ENCODE measurements at regions not wholly inside any gene's neighbourhood (a gene's known extent, or its start where the extent isn't known, plus 50 kb on each side); places are given as distances from the start of the nearest gene placed in this dataset.

GRCh38 chr7:142377567-142377966 is 119.7 kb upstream of the PRSS58 start:
- DNase-seq (ENCODE audit: low read depth): no peak

- no peak for DNase-seq (ENCODE audit: low read depth)
Observed at GRCh38 chr7:142376356-142376997, 118.6 kb upstream of the PRSS58 start.

GRCh38 chr7:142375710-142376313 is 118.0 kb upstream of the PRSS58 start:
- DNase-seq (ENCODE audit: low read depth): no peak

GRCh38 chr7:142372727-142373126 is 114.9 kb upstream of the PRSS58 start:
- DNase-seq (ENCODE audit: low read depth): no peak

GRCh38 chr7:142371586-142372377 is 113.9 kb upstream of the PRSS58 start:
- no peak for DNase-seq (ENCODE audit: low read depth)

- DNase-seq (ENCODE audit: low read depth): no peak
Observed at GRCh38 chr7:142365410-142365842, 107.6 kb upstream of the PRSS58 start.

GRCh38 chr7:142364551-142364950 is 106.7 kb upstream of the PRSS58 start:
- no peak for DNase-seq (ENCODE audit: low read depth)

GRCh38 chr7:142362349-142362748 is 104.5 kb upstream of the PRSS58 start:
- peak; percentile 63 for DNase-seq (ENCODE audit: low read depth)

GRCh38 chr7:142359694-142360279 is 101.9 kb upstream of the PRSS58 start:
- DNase-seq (ENCODE audit: low read depth): peak; percentile 47

- peak; percentile 92 for DNase-seq (ENCODE audit: low read depth)
Observed at GRCh38 chr7:142357953-142358520, 100.2 kb upstream of the PRSS58 start.

GRCh38 chr7:142356166-142356565 is 98.3 kb upstream of the PRSS58 start:
- no peak for DNase-seq (ENCODE audit: low read depth)

GRCh38 chr7:142355328-142355727 is 97.5 kb upstream of the PRSS58 start:
- DNase-seq (ENCODE audit: low read depth): peak; percentile 43

GRCh38 chr7:142353147-142354060 is 95.5 kb upstream of the PRSS58 start:
- DNase-seq (ENCODE audit: low read depth): no peak

- DNase-seq (ENCODE audit: low read depth): no peak
Observed at GRCh38 chr7:142352543-142352942, 94.7 kb upstream of the PRSS58 start.

GRCh38 chr7:142351145-142351544 is 93.3 kb upstream of the PRSS58 start:
- no peak for DNase-seq (ENCODE audit: low read depth)

- no peak for DNase-seq (ENCODE audit: low read depth)
Observed at GRCh38 chr7:142349670-142350405, 92.0 kb upstream of the PRSS58 start.

GRCh38 chr7:142348921-142349405 is 91.1 kb upstream of the PRSS58 start:
- no peak for DNase-seq (ENCODE audit: low read depth)

GRCh38 chr7:142348100-142348499 is 90.2 kb upstream of the PRSS58 start:
- no peak for DNase-seq (ENCODE audit: low read depth)

GRCh38 chr7:142347091-142347490 is 89.2 kb upstream of the PRSS58 start:
- no peak for DNase-seq (ENCODE audit: low read depth)

- DNase-seq (ENCODE audit: low read depth): no peak
Observed at GRCh38 chr7:142345811-142346210, 88.0 kb upstream of the PRSS58 start.

All from myocyte (in vitro differentiated cells).